Thoracic aorta (tissue), 2 donors: ENCODE measurements at regions not wholly inside any gene's neighbourhood (a gene's known extent, or its start where the extent isn't known, plus 50 kb on each side); places are given as distances from the start of the nearest gene placed in this dataset.
A peak's percentile ranks its signal among the peaks of the same experiment; 100 is the strongest.

Experiments
- ATAC-seq: fragments of 150-250 bp; one replicate; pipeline ENCODE4 v1.8.0; 2017; ENCODE audit warnings: low read depth; ENCODE audit not compliant: insufficient number of reproducible peaks, low FRiP score
- DNase-seq: peaks from one replicate; pipeline ENCODE4 v3.0.0-alpha.2; 2020; ENCODE audit warnings: low spot score
- H3K27ac ChIP-seq, 2 donors: fragments of 200-600 bp; sonication (generic); 1 replicate in 1 of 2; 2 replicates in 1 of 2; pipeline ENCODE4 v1.5.1; 2016; ENCODE audit warnings: mild to moderate bottlenecking in 2 of 2, moderate library complexity in 2 of 2
- H3K27me3 ChIP-seq: fragments of 200-600 bp; sonication (generic); replicated peaks from 2 replicates; pipeline ENCODE4 v1.6.0; 2016; ENCODE audit warnings: mild to moderate bottlenecking; ENCODE audit not compliant: insufficient read depth
- H3K36me3 ChIP-seq: fragments of 200-600 bp; sonication (generic); one replicate; pipeline ENCODE4 v1.5.1; 2016
- H3K4me1 ChIP-seq, 2 donors: fragments of 200-600 bp; sonication (generic); 1 replicate in 1 of 2; 2 replicates in 1 of 2; pipeline versions ENCODE4 v1.5.1 to v1.6.0; 2016; ENCODE audit warnings: low read depth in 2 of 2, mild to moderate bottlenecking in 1 of 2; ENCODE audit not compliant: control insufficient read depth in 1 of 2
- H3K4me3 ChIP-seq: fragments of 200-600 bp; sonication (generic); 2 replicates; pipeline ENCODE4 v1.5.1; 2016; ENCODE audit warnings: mild to moderate bottlenecking
- H3K9me3 ChIP-seq: fragments of 200-600 bp; sonication (generic); 2 replicates; pipeline ENCODE4 v1.5.1; 2016
- TF ChIP-seq, protein P1 (sequence below): fragments of 200-600 bp; sonication (generic); IDR thresholded peaks from one replicate; pipeline ENCODE4 v1.5.1; 2019; ENCODE audit warnings: antibody characterized with exemption

GRCh38 chr13:109652531-109652930, 133.9 kb downstream of the IRS2 start:
- H3K27ac ChIP-seq: peak overlapping the region in 1 of 2 donors; percentile 5
- no peak for ATAC-seq

GRCh38 chr13:109651854-109652253, 134.5 kb downstream of the IRS2 start:
- Histone ChIP-seq H3K27me3 (no peaks in the 10 kb centered on the region), H3K27ac (peak overlapping the region in 1 of 2 donors; percentile 5), H3K4me1 (no peaks in the 10 kb centered on the region), H3K9me3 (no peaks in the 10 kb centered on the region), H3K36me3 (no peaks in the 10 kb centered on the region), H3K4me3 (no peak overlapping the region)
- TF ChIP-seq, protein P1, sequence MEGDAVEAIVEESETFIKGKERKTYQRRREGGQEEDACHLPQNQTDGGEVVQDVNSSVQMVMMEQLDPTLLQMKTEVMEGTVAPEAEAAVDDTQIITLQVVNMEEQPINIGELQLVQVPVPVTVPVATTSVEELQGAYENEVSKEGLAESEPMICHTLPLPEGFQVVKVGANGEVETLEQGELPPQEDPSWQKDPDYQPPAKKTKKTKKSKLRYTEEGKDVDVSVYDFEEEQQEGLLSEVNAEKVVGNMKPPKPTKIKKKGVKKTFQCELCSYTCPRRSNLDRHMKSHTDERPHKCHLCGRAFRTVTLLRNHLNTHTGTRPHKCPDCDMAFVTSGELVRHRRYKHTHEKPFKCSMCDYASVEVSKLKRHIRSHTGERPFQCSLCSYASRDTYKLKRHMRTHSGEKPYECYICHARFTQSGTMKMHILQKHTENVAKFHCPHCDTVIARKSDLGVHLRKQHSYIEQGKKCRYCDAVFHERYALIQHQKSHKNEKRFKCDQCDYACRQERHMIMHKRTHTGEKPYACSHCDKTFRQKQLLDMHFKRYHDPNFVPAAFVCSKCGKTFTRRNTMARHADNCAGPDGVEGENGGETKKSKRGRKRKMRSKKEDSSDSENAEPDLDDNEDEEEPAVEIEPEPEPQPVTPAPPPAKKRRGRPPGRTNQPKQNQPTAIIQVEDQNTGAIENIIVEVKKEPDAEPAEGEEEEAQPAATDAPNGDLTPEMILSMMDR: no peak
- DNase-seq: no peak
- ATAC-seq: no peak

More at GRCh38 chr13:109652531-109652930, 133.9 kb downstream of the IRS2 start:
- H3K27me3 ChIP-seq: no peaks in the 10 kb centered on the region
- TF ChIP-seq, protein P1: no peak
- H3K9me3 ChIP-seq: no peaks in the 10 kb centered on the region
- H3K4me1 ChIP-seq: no peaks in the 10 kb centered on the region
- no peak overlapping the region for H3K4me3 ChIP-seq
- DNase-seq: no peak
- H3K36me3 ChIP-seq: no peaks in the 10 kb centered on the region

DNA sequence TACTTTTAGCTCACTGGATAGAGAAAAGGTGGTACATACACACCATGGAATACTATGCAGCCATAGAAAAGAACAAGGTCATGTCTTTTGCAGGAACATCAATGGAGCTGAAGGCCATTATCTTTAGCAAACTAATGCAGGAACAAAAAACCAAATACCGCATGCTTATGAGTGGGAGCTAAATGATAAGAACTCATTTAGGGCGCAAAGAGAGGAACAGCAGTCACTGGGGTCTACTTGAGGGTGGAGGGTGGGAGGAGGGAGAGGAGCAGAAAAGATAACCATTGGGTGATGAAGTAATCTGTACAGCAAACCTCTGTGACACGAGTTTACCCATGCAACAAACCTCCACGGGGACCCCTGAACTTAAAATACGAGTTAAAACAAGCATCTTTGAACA, 135.1 kb downstream of the IRS2 start:
- ATAC-seq (no peak), DNase-seq (no peak)
- Histone ChIP-seq H3K9me3 (no peaks in the 10 kb centered on the region), H3K36me3 (no peaks in the 10 kb centered on the region), H3K27me3 (no peaks in the 10 kb centered on the region), H3K4me3 (no peak overlapping the region), H3K27ac (no peak overlapping the region), H3K4me1 (no peaks in the 10 kb centered on the region)
- TF ChIP-seq, protein P1: no peak

GRCh38 chr13:109650861-109651260, 135.5 kb downstream of the IRS2 start:
- H3K4me1 ChIP-seq: no peaks in the 10 kb centered on the region
- no peaks in the 10 kb centered on the region for H3K27me3 ChIP-seq
- H3K4me3 ChIP-seq: no peak overlapping the region
- no peak overlapping the region for H3K27ac ChIP-seq
- H3K9me3 ChIP-seq: no peaks in the 10 kb centered on the region
- DNase-seq: no peak
- TF ChIP-seq, protein P1: no peak
- ATAC-seq: no peak
- H3K36me3 ChIP-seq: no peaks in the 10 kb centered on the region

- H3K9me3 ChIP-seq: no peaks in the 10 kb centered on the region
- ATAC-seq (no peak), DNase-seq (no peak)
- H3K27me3 ChIP-seq: no peaks in the 10 kb centered on the region
- no peaks in the 10 kb centered on the region for H3K36me3 ChIP-seq
- TF ChIP-seq, protein P1: no peak
- no peaks in the 10 kb centered on the region for H3K4me1 ChIP-seq
- no peak overlapping the region for H3K4me3 ChIP-seq
- no peak overlapping the region for H3K27ac ChIP-seq
These were observed 136.7 kb downstream of the IRS2 start for GRCh38 chr13:109649713-109650112.
